CD8-positive, alpha-beta memory T cell (primary cell): ENCODE measurements at regions not wholly inside any gene's neighbourhood (a gene's known extent, or its start where the extent isn't known, plus 50 kb on each side); places are given as distances from the start of the nearest gene placed in this dataset.

Source experiments
- CTCF ChIA-PET: fragments of 350-600 bp; sonication (Branson Sonifier 250); formaldehyde crosslinking; loops from one replicate; lab custom pipeline; 2021; ENCODE audit warnings: antibody characterized with exemption; lab: Charles Lee
- POLR2A ChIA-PET: fragments of 350-600 bp; sonication (Branson Sonifier 250); formaldehyde crosslinking; loops from one replicate; lab custom pipeline; 2021; ENCODE audit warnings: antibody characterized with exemption; lab: Charles Lee
- DNase-seq, 5 donors: peaks; one replicate each; pipeline versions ENCODE4 v3.0.0 to v3.0.0-alpha.2; 2020 to 2022; ENCODE audit warnings: mixed read lengths in 1 of 5
- H3K27ac ChIP-seq: one replicate; pipeline ENCODE4 v1.7.0; 2013; ENCODE audit warnings: low read depth, mild to moderate bottlenecking, low read length, moderate library complexity
- H3K27me3 ChIP-seq: 2 replicates; pipeline ENCODE4 v1.7.0; 2013; ENCODE audit warnings: low read length, mild to moderate bottlenecking; ENCODE audit not compliant: insufficient read depth, poor library complexity, severe bottlenecking
- H3K36me3 ChIP-seq: 2 replicates; pipeline ENCODE4 v1.7.0; 2013; ENCODE audit warnings: mild to moderate bottlenecking, low read length, moderate library complexity; ENCODE audit not compliant: insufficient read depth
- H3K4me1 ChIP-seq: 2 replicates; pipeline ENCODE4 v1.7.0; 2013; ENCODE audit warnings: mild to moderate bottlenecking, low read length, moderate library complexity; ENCODE audit not compliant: insufficient read depth
- H3K4me3 ChIP-seq: 2 replicates; pipeline ENCODE4 v1.7.0; 2013; ENCODE audit warnings: mild to moderate bottlenecking, low read length
- H3K9me3 ChIP-seq: 2 replicates; pipeline ENCODE4 v1.7.0; 2013; ENCODE audit warnings: mild to moderate bottlenecking, low read length
- H3K27ac Mint-ChIP-seq, 8 donors: one replicate each; pipeline ENCODE4 v1.8.0; 2020 to 2021; ENCODE audit warnings: mixed read lengths in 8 of 8, mild to moderate bottlenecking in 6 of 8, inconsistent platforms in 3 of 8, moderate library complexity in 3 of 8
- H3K27me3 Mint-ChIP-seq, 2 donors: one replicate each; pipeline ENCODE4 v1.8.0; 2020 to 2021; ENCODE audit warnings: mixed read lengths in 2 of 2, mild to moderate bottlenecking in 1 of 2, moderate library complexity in 1 of 2
- H3K36me3 Mint-ChIP-seq, 3 donors: one replicate each; pipeline ENCODE4 v1.8.0; 2020 to 2021; ENCODE audit warnings: mixed read lengths in 3 of 3, inconsistent platforms in 1 of 3, mild to moderate bottlenecking in 1 of 3
- H3K4me1 Mint-ChIP-seq, 3 donors: one replicate each; pipeline ENCODE4 v1.8.0; 2020 to 2021; ENCODE audit warnings: mixed read lengths in 3 of 3, inconsistent platforms in 1 of 3, mild to moderate bottlenecking in 1 of 3
- H3K4me3 Mint-ChIP-seq, 7 donors: one replicate each; pipeline ENCODE4 v1.8.0; 2020 to 2021; ENCODE audit warnings: mixed read lengths in 7 of 7, mild to moderate bottlenecking in 6 of 7, moderate library complexity in 4 of 7, inconsistent platforms in 2 of 7
- H3K9me3 Mint-ChIP-seq, 5 donors: one replicate each; pipeline ENCODE4 v1.8.0; 2020 to 2022; ENCODE audit warnings: mixed read lengths in 5 of 5, mild to moderate bottlenecking in 3 of 5, moderate library complexity in 2 of 5, inconsistent platforms in 1 of 5

GRCh38 chr9:118984607-118985006 is 384.6 kb downstream of the BRINP1 start:
- Histone ChIP-seq H3K4me1 (no peaks in the 10 kb centered on the region), H3K27ac (no peak overlapping the region), H3K4me3 (no peak overlapping the region), H3K27me3 (no peaks in the 10 kb centered on the region), H3K36me3 (no peaks in the 10 kb centered on the region), H3K9me3 (no peaks in the 10 kb centered on the region)
- no peak overlapping the region for H3K27ac Mint-ChIP-seq
- DNase-seq = no peak
- ChIA-PET POLR2A (no interaction called here), CTCF (no interaction called here)
- no peaks in the 10 kb centered on the region for H3K27me3 Mint-ChIP-seq
- H3K36me3 Mint-ChIP-seq = no peaks in the 10 kb centered on the region
- H3K4me1 Mint-ChIP-seq = no peaks in the 10 kb centered on the region
- H3K4me3 Mint-ChIP-seq = no peak overlapping the region
- H3K9me3 Mint-ChIP-seq = peaks cover 0 to 9% (median 2%) of the 10 kb centered on the region in 5 donors

GRCh38 chr9:118985851-118986250 is 383.4 kb downstream of the BRINP1 start:
- no peak overlapping the region for H3K4me3 Mint-ChIP-seq
- ChIA-PET CTCF (no interaction called here), POLR2A (no interaction called here)
- DNase-seq = no peak
- Histone ChIP-seq H3K4me3 (no peak overlapping the region), H3K27me3 (no peaks in the 10 kb centered on the region), H3K9me3 (no peaks in the 10 kb centered on the region), H3K27ac (no peak overlapping the region), H3K4me1 (no peaks in the 10 kb centered on the region), H3K36me3 (no peaks in the 10 kb centered on the region)
- no peaks in the 10 kb centered on the region for H3K27me3 Mint-ChIP-seq
- H3K9me3 Mint-ChIP-seq = peaks cover 0 to 6% (median 5%) of the 10 kb centered on the region in 5 donors
- H3K4me1 Mint-ChIP-seq = no peaks in the 10 kb centered on the region
- H3K27ac Mint-ChIP-seq = no peak overlapping the region
- no peaks in the 10 kb centered on the region for H3K36me3 Mint-ChIP-seq

- Mint-ChIP-seq H3K27ac (no peak overlapping the region), H3K36me3 (no peaks in the 10 kb centered on the region), H3K4me3 (no peak overlapping the region), H3K27me3 (no peaks in the 10 kb centered on the region), H3K9me3 (peaks cover 0 to 8% (median 3%) of the 10 kb centered on the region in 5 donors), H3K4me1 (no peaks in the 10 kb centered on the region)
- no peak for DNase-seq
- H3K27ac ChIP-seq = no peak overlapping the region
- no peaks in the 10 kb centered on the region for H3K9me3 ChIP-seq
- no peaks in the 10 kb centered on the region for H3K27me3 ChIP-seq
- H3K36me3 ChIP-seq = no peaks in the 10 kb centered on the region
- no peak overlapping the region for H3K4me3 ChIP-seq
- H3K4me1 ChIP-seq = no peaks in the 10 kb centered on the region
- ChIA-PET CTCF (no interaction called here), POLR2A (no interaction called here)
These were observed 382.1 kb downstream of the BRINP1 start for GRCh38 chr9:118987167-118987566.

- CTCF ChIA-PET = no interaction called here
- DNase-seq = no peak
- H3K4me3 ChIP-seq = no peak overlapping the region
- no peaks in the 10 kb centered on the region for H3K36me3 ChIP-seq
- Mint-ChIP-seq H3K27ac (no peak overlapping the region), H3K9me3 (peaks cover 0 to 8% (median 5%) of the 10 kb centered on the region in 5 donors), H3K4me3 (no peak overlapping the region), H3K36me3 (no peaks in the 10 kb centered on the region), H3K4me1 (no peaks in the 10 kb centered on the region), H3K27me3 (no peaks in the 10 kb centered on the region)
- no peaks in the 10 kb centered on the region for H3K27me3 ChIP-seq
- POLR2A ChIA-PET = no interaction called here
- H3K27ac ChIP-seq = no peak overlapping the region
- no peaks in the 10 kb centered on the region for H3K9me3 ChIP-seq
- no peaks in the 10 kb centered on the region for H3K4me1 ChIP-seq
These were observed 378.3 kb downstream of the BRINP1 start for GRCh38 chr9:118990949-118991348.

- Histone ChIP-seq H3K27ac (no peak overlapping the region), H3K9me3 (no peaks in the 10 kb centered on the region), H3K27me3 (no peaks in the 10 kb centered on the region), H3K36me3 (no peaks in the 10 kb centered on the region), H3K4me1 (no peaks in the 10 kb centered on the region), H3K4me3 (no peak overlapping the region)
- H3K27ac Mint-ChIP-seq = no peak overlapping the region
- no peak for DNase-seq
- no peak overlapping the region for H3K4me3 Mint-ChIP-seq
- H3K27me3 Mint-ChIP-seq = no peaks in the 10 kb centered on the region
- ChIA-PET POLR2A (no interaction called here), CTCF (no interaction called here)
- peaks cover 0 to 6% (median 5%) of the 10 kb centered on the region in 5 donors for H3K9me3 Mint-ChIP-seq
- no peaks in the 10 kb centered on the region for H3K4me1 Mint-ChIP-seq
- no peaks in the 10 kb centered on the region for H3K36me3 Mint-ChIP-seq
These were observed 377.6 kb downstream of the BRINP1 start for GRCh38 chr9:118991366-118992285.

GRCh38 chr9:118992813-118993794 is 376.1 kb downstream of the BRINP1 start:
- Histone ChIP-seq H3K27me3 (no peaks in the 10 kb centered on the region), H3K27ac (no peak overlapping the region), H3K9me3 (no peaks in the 10 kb centered on the region), H3K4me3 (no peak overlapping the region), H3K4me1 (no peaks in the 10 kb centered on the region), H3K36me3 (no peaks in the 10 kb centered on the region)
- no peaks in the 10 kb centered on the region for H3K36me3 Mint-ChIP-seq
- no peaks in the 10 kb centered on the region for H3K27me3 Mint-ChIP-seq
- DNase-seq = no peak
- H3K4me1 Mint-ChIP-seq = no peaks in the 10 kb centered on the region
- H3K9me3 Mint-ChIP-seq = peaks cover 0 to 10% (median 5%) of the 10 kb centered on the region in 5 donors
- peak overlapping the region in 1 of 8 donors; percentile 24 for H3K27ac Mint-ChIP-seq
- H3K4me3 Mint-ChIP-seq = no peak overlapping the region
- CTCF ChIA-PET = no interaction called here
- POLR2A ChIA-PET = no interaction called here

- Histone ChIP-seq H3K9me3 (no peaks in the 10 kb centered on the region), H3K4me3 (no peak overlapping the region), H3K27ac (no peak overlapping the region), H3K27me3 (no peaks in the 10 kb centered on the region), H3K36me3 (no peaks in the 10 kb centered on the region), H3K4me1 (no peaks in the 10 kb centered on the region)
- H3K9me3 Mint-ChIP-seq = peaks cover 0 to 10% (median 5%) of the 10 kb centered on the region in 5 donors
- no peak for DNase-seq
- ChIA-PET POLR2A (no interaction called here), CTCF (no interaction called here)
- H3K27ac Mint-ChIP-seq = no peak overlapping the region
- H3K4me3 Mint-ChIP-seq = no peak overlapping the region
- no peaks in the 10 kb centered on the region for H3K27me3 Mint-ChIP-seq
- no peaks in the 10 kb centered on the region for H3K4me1 Mint-ChIP-seq
- H3K36me3 Mint-ChIP-seq = no peaks in the 10 kb centered on the region
These were observed 375.3 kb downstream of the BRINP1 start for GRCh38 chr9:118993965-118994364.

GRCh38 chr9:119002491-119002890 is 366.7 kb downstream of the BRINP1 start:
- no peak for DNase-seq
- Histone ChIP-seq H3K4me1 (no peaks in the 10 kb centered on the region), H3K36me3 (no peaks in the 10 kb centered on the region), H3K27me3 (no peaks in the 10 kb centered on the region), H3K9me3 (no peaks in the 10 kb centered on the region), H3K4me3 (no peak overlapping the region), H3K27ac (no peak overlapping the region)
- ChIA-PET CTCF (no interaction called here), POLR2A (no interaction called here)
- Mint-ChIP-seq H3K4me3 (no peak overlapping the region), H3K9me3 (peaks cover 0 to 11% (median under 1%) of the 10 kb centered on the region in 5 donors), H3K4me1 (no peaks in the 10 kb centered on the region), H3K27ac (no peak overlapping the region), H3K36me3 (no peaks in the 10 kb centered on the region), H3K27me3 (peaks cover 0 to 2% of the 10 kb centered on the region in 2 donors)
